Stomach (tissue), 8 donors: ENCODE measurements at regions not wholly inside any gene's neighbourhood (a gene's known extent, or its start where the extent isn't known, plus 50 kb on each side); places are given as distances from the start of the nearest gene placed in this dataset.

ENCODE experiments used
- DNase-seq, 2 donors: peaks; one replicate each; pipeline versions ENCODE4 v3.0.0 to v3.0.0-alpha.2; 2013 to 2019
- H3K27ac ChIP-seq, 5 donors: fragments of 200-600 bp in 4 of 5; sonication (generic) in 4 of 5; one replicate each; pipeline ENCODE4 v1.5.1; 2013 to 2019; ENCODE audit warnings: mild to moderate bottlenecking in 1 of 5, moderate library complexity in 1 of 5
- H3K27me3 ChIP-seq, 3 donors: fragments of 200-600 bp; sonication (generic); one replicate each; pipeline ENCODE4 v1.5.1; 2017 to 2019; ENCODE audit warnings: mixed run types in 1 of 3
- H3K36me3 ChIP-seq, 4 donors: fragments of 200-600 bp; sonication (generic); 1 replicate in 3 of 4; 2 replicates in 1 of 4; pipeline ENCODE4 v1.5.1; 2016 to 2019
- H3K4me1 ChIP-seq, 4 donors: fragments of 200-600 bp; sonication (generic); one replicate each; pipeline ENCODE4 v1.5.1; 2016 to 2019
- H3K4me3 ChIP-seq, 4 donors: fragments of 200-600 bp; sonication (generic) in 3 of 4; one replicate each; pipeline ENCODE4 v1.5.1; 2016 to 2019; ENCODE audit warnings: mild to moderate bottlenecking in 1 of 4
- H3K9me3 ChIP-seq, 4 donors: fragments of 200-600 bp; sonication (generic); one replicate each; pipeline ENCODE4 v1.5.1; 2016 to 2019
- EP300 ChIP-seq: sonication (generic); formaldehyde crosslinking; IDR thresholded peaks from one replicate; pipeline ENCODE4 v1.6.1; 2017; ENCODE audit warnings: antibody characterized with exemption
- POLR2A ChIP-seq, 4 donors: fragments of 450-650 bp; IDR thresholded peaks; one replicate each; pipeline ENCODE4 v1.6.1; 2016; ENCODE audit warnings: antibody characterized with exemption in 4 of 4, control low read depth in 2 of 4, mild to moderate bottlenecking in 1 of 4, moderate library complexity in 1 of 4
- POLR2AphosphoS5 ChIP-seq, 3 donors: sonication (generic); formaldehyde crosslinking; IDR thresholded peaks; one replicate each; pipeline ENCODE4 v1.6.1; 2016; ENCODE audit warnings: antibody characterized with exemption in 3 of 3
- WGBS, 5 donors: extraction: QIAGEN DNeasy Blood & Tissue Kit in 3 of 5; methylation state at CpG; one replicate each; pipeline versions ENCODE4 v1.1.5 to v1.1.7; 2013 to 2018; 5-methylcytosine and 5-hydroxymethylcytosine counted together
- intact Hi-C: fragments of 100-400 bp; cut with DNase I; formaldehyde crosslinking; loops from one replicate; pipeline ENCODE4 v1.15.1; 2023; ENCODE audit warnings: low total_unique reads
- TF ChIP-seq, protein P1 (sequence below), 7 experiments: fragments of 450-650 bp in 4 of 7; fragments of 200-600 bp in 3 of 7; sonication (generic) in 3 of 7; IDR thresholded peaks; one replicate each; pipeline ENCODE4 v1.5.1; 2016 to 2019; ENCODE audit warnings: antibody characterized with exemption in 7 of 7, control low read depth in 2 of 7, mild to moderate bottlenecking in 1 of 7
- donor health status: healthy with polysubstance abuse.
- donor health status: Bipolar disorder and iron deficiency.
- donor health status: healthy.

DNA sequence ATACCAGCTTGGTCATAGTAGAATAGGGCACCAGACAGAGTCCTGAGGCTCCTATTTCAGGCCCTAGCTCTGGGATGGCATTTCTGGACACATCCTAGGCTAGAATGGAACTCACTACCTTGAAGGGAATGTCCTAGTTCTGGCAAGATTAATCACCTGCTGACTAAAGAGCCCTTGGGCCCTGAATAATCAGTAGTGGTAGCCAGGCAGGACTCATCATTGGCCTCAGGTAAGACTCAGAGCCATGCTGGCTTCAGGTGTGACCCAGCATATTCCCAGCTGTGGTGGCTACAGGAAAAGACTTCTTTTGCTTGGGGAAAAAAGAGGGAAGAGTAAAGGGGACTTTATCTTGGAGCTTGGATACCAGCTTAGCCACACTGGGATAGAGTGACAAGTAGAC is 131.0 kb upstream of the SRD5A2 start:
- H3K4me1 ChIP-seq = no peaks in the 10 kb centered on the region
- H3K27me3 ChIP-seq = no peaks in the 10 kb centered on the region
- DNase-seq = no peak
- intact Hi-C loops = no loop called here
- H3K36me3 ChIP-seq = no peaks in the 10 kb centered on the region
- peaks cover 0 to 9% (median 3%) of the 10 kb centered on the region in 4 donors for H3K9me3 ChIP-seq
- no peak overlapping the region for H3K27ac ChIP-seq
- no peak overlapping the region for H3K4me3 ChIP-seq
- TF ChIP-seq EP300 (no peak), POLR2A (IDR thresholded peaks at IDR 0.05) (no peak), POLR2AphosphoS5 (IDR thresholded peaks at IDR 0.05) (no peak)
- TF ChIP-seq, protein P1, sequence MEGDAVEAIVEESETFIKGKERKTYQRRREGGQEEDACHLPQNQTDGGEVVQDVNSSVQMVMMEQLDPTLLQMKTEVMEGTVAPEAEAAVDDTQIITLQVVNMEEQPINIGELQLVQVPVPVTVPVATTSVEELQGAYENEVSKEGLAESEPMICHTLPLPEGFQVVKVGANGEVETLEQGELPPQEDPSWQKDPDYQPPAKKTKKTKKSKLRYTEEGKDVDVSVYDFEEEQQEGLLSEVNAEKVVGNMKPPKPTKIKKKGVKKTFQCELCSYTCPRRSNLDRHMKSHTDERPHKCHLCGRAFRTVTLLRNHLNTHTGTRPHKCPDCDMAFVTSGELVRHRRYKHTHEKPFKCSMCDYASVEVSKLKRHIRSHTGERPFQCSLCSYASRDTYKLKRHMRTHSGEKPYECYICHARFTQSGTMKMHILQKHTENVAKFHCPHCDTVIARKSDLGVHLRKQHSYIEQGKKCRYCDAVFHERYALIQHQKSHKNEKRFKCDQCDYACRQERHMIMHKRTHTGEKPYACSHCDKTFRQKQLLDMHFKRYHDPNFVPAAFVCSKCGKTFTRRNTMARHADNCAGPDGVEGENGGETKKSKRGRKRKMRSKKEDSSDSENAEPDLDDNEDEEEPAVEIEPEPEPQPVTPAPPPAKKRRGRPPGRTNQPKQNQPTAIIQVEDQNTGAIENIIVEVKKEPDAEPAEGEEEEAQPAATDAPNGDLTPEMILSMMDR (IDR thresholded peaks at IDR 0.05) = no peak

DNA sequence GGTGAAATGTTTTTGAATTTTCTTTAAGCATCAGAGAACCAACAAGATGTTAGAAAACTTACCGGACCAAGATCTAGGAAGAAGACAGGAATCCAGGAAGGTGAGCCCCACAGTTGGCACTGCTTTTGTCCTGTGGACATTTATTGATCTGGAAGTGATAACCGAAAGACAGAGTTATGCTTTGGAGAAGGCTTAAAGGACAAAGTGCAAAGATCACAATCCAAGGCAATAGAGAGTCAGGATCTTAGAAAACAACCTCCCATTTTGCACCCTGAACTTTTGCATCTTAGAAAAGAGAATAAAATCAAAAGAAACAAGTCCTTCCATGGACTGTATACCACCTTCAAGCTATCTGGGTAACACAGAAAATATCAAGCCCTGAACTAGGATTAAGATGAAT is 129.4 kb upstream of the SRD5A2 start:
- no peaks in the 10 kb centered on the region for H3K27me3 ChIP-seq
- peaks cover 0 to 9% (median 3%) of the 10 kb centered on the region in 4 donors for H3K9me3 ChIP-seq
- no peak overlapping the region for H3K27ac ChIP-seq
- intact Hi-C loops = no loop called here
- no peak for DNase-seq
- TF ChIP-seq EP300 (no peak), POLR2AphosphoS5 (IDR thresholded peaks at IDR 0.05) (no peak), POLR2A (IDR thresholded peaks at IDR 0.05) (no peak)
- TF ChIP-seq, protein P1 (IDR thresholded peaks at IDR 0.05) = no peak
- H3K36me3 ChIP-seq = no peaks in the 10 kb centered on the region
- 74 to 91% (median 84%) methylated on average over 2 of the region's 2 CpGs for WGBS, 5 donors
- no peak overlapping the region for H3K4me3 ChIP-seq
- peaks cover 0 to 3% (median 0%) of the 10 kb centered on the region in 4 donors for H3K4me1 ChIP-seq

DNA sequence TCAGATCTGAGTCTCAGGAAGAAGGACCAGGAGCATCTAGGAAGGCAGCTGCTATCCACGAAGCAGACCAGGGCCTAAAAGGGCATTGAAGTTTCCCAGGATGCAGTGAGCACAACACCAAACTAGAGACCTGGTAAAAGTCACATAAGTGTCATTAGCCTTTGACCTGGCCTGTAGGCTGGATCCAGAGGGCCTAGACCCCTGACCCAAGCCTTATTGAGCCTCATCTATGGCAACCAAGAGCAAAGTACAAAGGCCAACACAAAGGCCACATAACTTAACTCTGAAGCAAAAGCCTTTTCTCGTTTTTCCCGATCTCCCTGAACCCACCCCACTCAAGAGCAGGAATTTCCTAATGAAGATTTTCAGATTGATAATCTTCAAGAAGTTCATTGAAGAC is 127.3 kb upstream of the SRD5A2 start:
- 82 to 89% (median 86%) methylated on average over 3 of the region's 3 CpGs for WGBS, 5 donors
- DNase-seq = no peak
- Histone ChIP-seq H3K27me3 (no peaks in the 10 kb centered on the region), H3K9me3 (peaks cover 0 to 9% (median 3%) of the 10 kb centered on the region in 4 donors), H3K4me3 (no peak overlapping the region), H3K36me3 (no peaks in the 10 kb centered on the region), H3K4me1 (peaks cover 0 to 13% (median 0%) of the 10 kb centered on the region in 4 donors), H3K27ac (no peak overlapping the region)
- TF ChIP-seq POLR2A (IDR thresholded peaks at IDR 0.05) (no peak), POLR2AphosphoS5 (IDR thresholded peaks at IDR 0.05) (no peak), EP300 (no peak)
- TF ChIP-seq, protein P1 (IDR thresholded peaks at IDR 0.05) = no peak
- intact Hi-C loops = no loop called here

DNA sequence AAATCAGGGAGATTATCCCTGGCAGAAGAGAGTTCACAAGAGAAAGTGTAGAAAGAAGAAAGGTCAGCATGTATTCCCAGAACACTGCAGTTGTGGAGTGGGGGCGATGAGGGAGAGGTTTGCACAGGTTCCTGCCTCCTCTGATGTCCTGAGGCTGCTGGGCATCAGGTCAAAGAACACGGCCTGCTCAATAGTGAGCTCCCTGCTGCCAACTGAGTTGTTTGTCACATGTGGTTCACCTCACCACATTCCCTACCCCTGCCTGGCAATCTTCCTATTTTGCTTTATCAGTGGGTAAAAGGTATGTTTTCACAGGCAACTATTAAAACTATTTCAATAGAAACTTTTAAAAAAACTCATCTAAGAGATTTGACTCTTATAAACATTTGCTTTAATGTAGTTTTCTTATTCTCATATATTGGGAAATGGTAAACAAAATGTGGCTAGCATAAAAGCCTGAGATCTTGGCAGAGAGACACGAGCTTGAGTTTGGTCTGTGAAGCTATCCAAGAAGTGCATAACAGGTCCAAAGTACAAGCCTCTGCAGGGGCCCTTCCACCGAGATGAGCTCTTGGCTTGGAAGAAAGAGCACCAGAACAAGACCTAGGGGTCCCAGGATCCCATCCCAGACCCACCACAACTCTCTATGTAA is 123.9 kb upstream of the SRD5A2 start:
- H3K4me3 ChIP-seq = no peak overlapping the region
- H3K27ac ChIP-seq = peak overlapping the region in 3 of 5 donors; percentile 32 to 58 (median 44)
- H3K36me3 ChIP-seq = no peaks in the 10 kb centered on the region
- peak; percentile 6 to 76 for DNase-seq
- TF ChIP-seq EP300 (no peak), POLR2AphosphoS5 (IDR thresholded peaks at IDR 0.05) (peak in 2 of 3 donors; percentile 18 to 26)
- WGBS, 5 donors = 19 to 36% (median 28%) methylated on average over 4 of the region's 4 CpGs
- peaks cover 0 to 11% (median 5%) of the 10 kb centered on the region in 4 donors for H3K9me3 ChIP-seq
- intact Hi-C loops = no loop called here
- peaks cover 0 to 13% (median 0%) of the 10 kb centered on the region in 4 donors for H3K4me1 ChIP-seq
- H3K27me3 ChIP-seq = no peaks in the 10 kb centered on the region

DNA sequence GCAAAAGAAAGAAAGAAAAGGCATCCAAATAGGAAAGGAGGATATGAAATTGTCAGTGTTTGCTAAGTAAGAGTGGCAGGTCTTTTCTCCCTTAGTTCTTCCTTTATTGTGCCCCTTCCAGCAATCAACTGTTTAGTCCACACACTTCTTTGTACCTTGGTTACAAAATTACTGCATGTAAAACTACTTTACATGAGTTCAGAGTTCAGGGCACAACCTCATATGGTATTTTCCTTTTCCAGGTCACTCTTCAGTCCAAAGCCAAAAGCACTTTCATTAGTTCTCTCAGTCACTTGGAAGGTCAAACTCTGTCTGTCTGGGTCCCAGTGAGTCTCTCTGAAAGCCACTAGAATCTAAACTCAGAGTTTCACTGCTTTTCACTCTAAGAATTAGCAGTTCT is 122.5 kb upstream of the SRD5A2 start:
- TF ChIP-seq, protein P1 (IDR thresholded peaks at IDR 0.05) = no peak
- TF ChIP-seq POLR2A (IDR thresholded peaks at IDR 0.05) = no peak
- no peak for TF ChIP-seq EP300
- no peak for TF ChIP-seq POLR2AphosphoS5 (IDR thresholded peaks at IDR 0.05)
- peaks cover 0 to 13% (median 0%) of the 10 kb centered on the region in 4 donors for H3K4me1 ChIP-seq
- H3K27ac ChIP-seq = no peak overlapping the region
- no peak for DNase-seq
- H3K36me3 ChIP-seq = no peaks in the 10 kb centered on the region
- H3K4me3 ChIP-seq = no peak overlapping the region
- H3K27me3 ChIP-seq = no peaks in the 10 kb centered on the region
- H3K9me3 ChIP-seq = peaks cover 0 to 26% (median 19%) of the 10 kb centered on the region in 4 donors
- intact Hi-C loops = no loop called here
